ENCODE measurements at regions not wholly inside any gene's neighbourhood (a gene's known extent, or its start where the extent isn't known, plus 50 kb on each side); places are given as distances from the start of the nearest gene placed in this dataset.

DNA sequence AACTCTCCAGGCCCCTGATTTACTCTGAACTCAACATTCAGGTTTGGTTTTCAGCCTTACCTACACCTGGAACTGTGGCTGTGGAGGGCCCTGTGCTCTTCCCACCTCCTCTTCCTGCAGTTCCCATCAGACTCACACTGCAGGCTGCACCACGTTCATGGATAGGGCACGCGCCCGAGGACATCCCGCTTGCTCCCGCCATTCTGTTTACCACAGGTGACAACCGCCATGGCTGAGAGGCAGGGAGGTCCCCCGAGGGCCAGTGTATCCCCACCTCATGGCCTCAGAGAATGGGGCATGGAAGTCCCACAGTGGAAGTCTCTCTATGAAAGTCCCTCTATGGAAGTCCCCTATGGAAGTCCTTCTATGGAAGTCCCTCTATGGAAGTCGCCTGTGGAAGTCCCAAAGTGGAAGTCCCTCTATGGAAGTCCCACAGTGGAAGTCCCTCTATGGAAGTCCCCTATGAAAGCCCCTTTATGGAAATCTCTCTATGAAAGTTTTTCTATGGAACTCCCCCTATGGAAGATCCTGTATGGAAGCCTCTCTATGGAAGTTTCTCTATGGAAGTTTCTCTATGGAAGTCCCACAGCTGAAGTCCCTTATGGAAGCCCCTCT, 358.4 kb upstream of the SALL3 start:
- TF ChIP-seq POLR2A (IDR thresholded peaks at IDR 0.05), result no peak
- no peak for TF ChIP-seq POLR2AphosphoS5 (IDR thresholded peaks at IDR 0.05)
- no peak for TF ChIP-seq CTCF (IDR thresholded peaks at IDR 0.05 in 8 of 11, conservative IDR thresholded peaks at IDR 0.05 in 3 of 11)

Data from spleen (tissue), 7 donors.